ENCODE measurements at regions not wholly inside any gene's neighbourhood (a gene's known extent, or its start where the extent isn't known, plus 50 kb on each side); places are given as distances from the start of the nearest gene placed in this dataset.

- no peak for DNase-seq (ENCODE audit: low spot score)
These were observed 156.1 kb upstream of the NECTIN1 start for GRCh38 chr11:119885067-119885466.

- no peak for DNase-seq (ENCODE audit: low spot score)
These were observed 153.3 kb upstream of the NECTIN1 start for GRCh38 chr11:119882316-119882715.

GRCh38 chr11:119880873-119881272 lies 151.9 kb upstream of the NECTIN1 start:
- DNase-seq (ENCODE audit: low spot score), result no peak

- no peak for DNase-seq (ENCODE audit: low spot score)
These were observed 151.1 kb upstream of the NECTIN1 start for GRCh38 chr11:119880143-119880542.

GRCh38 chr11:119878990-119879389 lies 150.0 kb upstream of the NECTIN1 start:
- no peak for DNase-seq (ENCODE audit: low spot score)

- no peak for DNase-seq (ENCODE audit: low spot score)
These were observed 147.8 kb upstream of the NECTIN1 start for GRCh38 chr11:119876841-119877240.

GRCh38 chr11:119875841-119876600 lies 147.0 kb upstream of the NECTIN1 start:
- no peak for DNase-seq (ENCODE audit: low spot score)

- DNase-seq (ENCODE audit: low spot score), result no peak
These were observed 145.7 kb upstream of the NECTIN1 start for GRCh38 chr11:119874660-119875238.

GRCh38 chr11:119873761-119874421 lies 144.9 kb upstream of the NECTIN1 start:
- DNase-seq (ENCODE audit: low spot score), result no peak

GRCh38 chr11:119872611-119873310 lies 143.8 kb upstream of the NECTIN1 start:
- DNase-seq (ENCODE audit: low spot score), result no peak

GRCh38 chr11:119865661-119866156 lies 136.7 kb upstream of the NECTIN1 start:
- DNase-seq (ENCODE audit: low spot score), result no peak

GRCh38 chr11:119864836-119865235 lies 135.8 kb upstream of the NECTIN1 start:
- no peak for DNase-seq (ENCODE audit: low spot score)

GRCh38 chr11:119863851-119864601 lies 135.0 kb upstream of the NECTIN1 start:
- DNase-seq (ENCODE audit: low spot score), result no peak

GRCh38 chr11:119863236-119863635 lies 134.2 kb upstream of the NECTIN1 start:
- DNase-seq (ENCODE audit: low spot score), result no peak

- no peak for DNase-seq (ENCODE audit: low spot score)
These were observed 132.2 kb upstream of the NECTIN1 start for GRCh38 chr11:119861160-119861559.

- DNase-seq (ENCODE audit: low spot score), result no peak
These were observed 131.6 kb upstream of the NECTIN1 start for GRCh38 chr11:119860561-119861094.

GRCh38 chr11:119859684-119860083 lies 130.7 kb upstream of the NECTIN1 start:
- no peak for DNase-seq (ENCODE audit: low spot score)

GRCh38 chr11:119858288-119858687 lies 129.3 kb upstream of the NECTIN1 start:
- no peak for DNase-seq (ENCODE audit: low spot score)

- no peak for DNase-seq (ENCODE audit: low spot score)
These were observed 127.9 kb upstream of the NECTIN1 start for GRCh38 chr11:119856681-119857485.

GRCh38 chr11:119855066-119855465 lies 126.1 kb upstream of the NECTIN1 start:
- no peak for DNase-seq (ENCODE audit: low spot score)

GRCh38 chr11:119854521-119854920 lies 125.5 kb upstream of the NECTIN1 start:
- DNase-seq (ENCODE audit: low spot score), result no peak

Measured in GM03348 (cell line).